ENCODE measurements at regions not wholly inside any gene's neighbourhood (a gene's known extent, or its start where the extent isn't known, plus 50 kb on each side); places are given as distances from the start of the nearest gene placed in this dataset.
"Not testable (repeated sequence)": the region's sequence is repeated elsewhere in the genome, so short reads cannot be mapped to it uniquely, and the experiment has no call there.

DNA sequence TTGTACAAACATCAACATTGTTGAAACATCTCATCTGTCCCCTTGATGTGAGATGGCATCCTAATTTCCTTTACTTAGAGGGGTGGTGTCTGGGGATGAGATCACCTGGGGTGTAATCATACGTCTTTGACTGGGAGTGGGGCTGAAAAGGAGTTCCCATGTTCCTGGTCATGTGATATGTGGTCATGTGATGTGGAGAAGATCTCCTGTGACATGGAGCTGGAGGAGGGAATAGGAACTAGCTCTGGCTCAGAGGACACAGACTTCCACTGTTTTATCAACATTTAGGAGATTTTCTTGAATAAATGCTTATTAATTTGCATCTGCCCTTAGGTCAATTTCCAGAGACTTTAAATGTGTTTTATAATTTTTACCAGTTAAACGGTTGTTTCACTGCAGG, 868.6 kb upstream of the TPTE start:
- TF ChIP-seq, protein P1, sequence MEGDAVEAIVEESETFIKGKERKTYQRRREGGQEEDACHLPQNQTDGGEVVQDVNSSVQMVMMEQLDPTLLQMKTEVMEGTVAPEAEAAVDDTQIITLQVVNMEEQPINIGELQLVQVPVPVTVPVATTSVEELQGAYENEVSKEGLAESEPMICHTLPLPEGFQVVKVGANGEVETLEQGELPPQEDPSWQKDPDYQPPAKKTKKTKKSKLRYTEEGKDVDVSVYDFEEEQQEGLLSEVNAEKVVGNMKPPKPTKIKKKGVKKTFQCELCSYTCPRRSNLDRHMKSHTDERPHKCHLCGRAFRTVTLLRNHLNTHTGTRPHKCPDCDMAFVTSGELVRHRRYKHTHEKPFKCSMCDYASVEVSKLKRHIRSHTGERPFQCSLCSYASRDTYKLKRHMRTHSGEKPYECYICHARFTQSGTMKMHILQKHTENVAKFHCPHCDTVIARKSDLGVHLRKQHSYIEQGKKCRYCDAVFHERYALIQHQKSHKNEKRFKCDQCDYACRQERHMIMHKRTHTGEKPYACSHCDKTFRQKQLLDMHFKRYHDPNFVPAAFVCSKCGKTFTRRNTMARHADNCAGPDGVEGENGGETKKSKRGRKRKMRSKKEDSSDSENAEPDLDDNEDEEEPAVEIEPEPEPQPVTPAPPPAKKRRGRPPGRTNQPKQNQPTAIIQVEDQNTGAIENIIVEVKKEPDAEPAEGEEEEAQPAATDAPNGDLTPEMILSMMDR (IDR thresholded peaks at IDR 0.05 in 2 of 3, conservative IDR thresholded peaks at IDR 0.05 in 1 of 3; ENCODE audit: borderline replicate concordance in 1 of 3, insufficient read depth in 1 of 3, low read depth in 2 of 3, low read length in 2 of 3), result not testable (repeated sequence)
- not testable (repeated sequence) for TF ChIP-seq EZH2 (IDR thresholded peaks at IDR 0.05); ZNF274 (IDR thresholded peaks at IDR 0.05; ENCODE audit: low read depth, low read length); POLR2AphosphoS5 (IDR thresholded peaks at IDR 0.05; ENCODE audit: low read depth, low read length); POLR2A (IDR thresholded peaks at IDR 0.05; ENCODE audit: borderline replicate concordance, extremely low read depth, insufficient read depth, insufficient read length); EZH2phosphoT487 (IDR thresholded peaks at IDR 0.05; ENCODE audit: borderline replicate concordance); JUND (IDR thresholded peaks at IDR 0.05); TCF7L2 (IDR thresholded peaks at IDR 0.05; ENCODE audit: borderline replicate concordance, extremely low read depth, insufficient read depth, insufficient read length); EGR1 (IDR thresholded peaks at IDR 0.05; ENCODE audit: low read depth); RAD21 (IDR thresholded peaks at IDR 0.05; ENCODE audit: low read depth)
- TF ChIP-seq, protein P2, sequence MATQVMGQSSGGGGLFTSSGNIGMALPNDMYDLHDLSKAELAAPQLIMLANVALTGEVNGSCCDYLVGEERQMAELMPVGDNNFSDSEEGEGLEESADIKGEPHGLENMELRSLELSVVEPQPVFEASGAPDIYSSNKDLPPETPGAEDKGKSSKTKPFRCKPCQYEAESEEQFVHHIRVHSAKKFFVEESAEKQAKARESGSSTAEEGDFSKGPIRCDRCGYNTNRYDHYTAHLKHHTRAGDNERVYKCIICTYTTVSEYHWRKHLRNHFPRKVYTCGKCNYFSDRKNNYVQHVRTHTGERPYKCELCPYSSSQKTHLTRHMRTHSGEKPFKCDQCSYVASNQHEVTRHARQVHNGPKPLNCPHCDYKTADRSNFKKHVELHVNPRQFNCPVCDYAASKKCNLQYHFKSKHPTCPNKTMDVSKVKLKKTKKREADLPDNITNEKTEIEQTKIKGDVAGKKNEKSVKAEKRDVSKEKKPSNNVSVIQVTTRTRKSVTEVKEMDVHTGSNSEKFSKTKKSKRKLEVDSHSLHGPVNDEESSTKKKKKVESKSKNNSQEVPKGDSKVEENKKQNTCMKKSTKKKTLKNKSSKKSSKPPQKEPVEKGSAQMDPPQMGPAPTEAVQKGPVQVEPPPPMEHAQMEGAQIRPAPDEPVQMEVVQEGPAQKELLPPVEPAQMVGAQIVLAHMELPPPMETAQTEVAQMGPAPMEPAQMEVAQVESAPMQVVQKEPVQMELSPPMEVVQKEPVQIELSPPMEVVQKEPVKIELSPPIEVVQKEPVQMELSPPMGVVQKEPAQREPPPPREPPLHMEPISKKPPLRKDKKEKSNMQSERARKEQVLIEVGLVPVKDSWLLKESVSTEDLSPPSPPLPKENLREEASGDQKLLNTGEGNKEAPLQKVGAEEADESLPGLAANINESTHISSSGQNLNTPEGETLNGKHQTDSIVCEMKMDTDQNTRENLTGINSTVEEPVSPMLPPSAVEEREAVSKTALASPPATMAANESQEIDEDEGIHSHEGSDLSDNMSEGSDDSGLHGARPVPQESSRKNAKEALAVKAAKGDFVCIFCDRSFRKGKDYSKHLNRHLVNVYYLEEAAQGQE (IDR thresholded peaks at IDR 0.05; ENCODE audit: low read depth), result not testable (repeated sequence)
- TF ChIP-seq, protein P3, sequence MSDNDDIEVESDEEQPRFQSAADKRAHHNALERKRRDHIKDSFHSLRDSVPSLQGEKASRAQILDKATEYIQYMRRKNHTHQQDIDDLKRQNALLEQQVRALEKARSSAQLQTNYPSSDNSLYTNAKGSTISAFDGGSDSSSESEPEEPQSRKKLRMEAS (IDR thresholded peaks at IDR 0.05), result not testable (repeated sequence)

All from HCT116 (cell line).